HFF-Myc (cell line): ENCODE measurements at regions not wholly inside any gene's neighbourhood (a gene's known extent, or its start where the extent isn't known, plus 50 kb on each side); places are given as distances from the start of the nearest gene placed in this dataset.
A peak's percentile ranks its signal among the peaks of the same experiment; 100 is the strongest.

Experiments used
- DNase-seq: peaks from one replicate; pipeline ENCODE4 v3.0.0-alpha.2; 2011; ENCODE audit warnings: low read depth; ENCODE audit errors: extremely low read depth
- H3K4me3 ChIP-seq: replicated peaks from 2 replicates; pipeline ENCODE4 v1.5.1; 2011; ENCODE audit warnings: low read depth, mild to moderate bottlenecking, control low read depth, low read length
- TF ChIP-seq, protein P1 (sequence below): IDR thresholded peaks from 2 replicates; pipeline ENCODE4 v1.5.1; 2012; ENCODE audit warnings: mild to moderate bottlenecking, low read depth, low read length, control low read depth; ENCODE audit errors: missing control alignments

DNA sequence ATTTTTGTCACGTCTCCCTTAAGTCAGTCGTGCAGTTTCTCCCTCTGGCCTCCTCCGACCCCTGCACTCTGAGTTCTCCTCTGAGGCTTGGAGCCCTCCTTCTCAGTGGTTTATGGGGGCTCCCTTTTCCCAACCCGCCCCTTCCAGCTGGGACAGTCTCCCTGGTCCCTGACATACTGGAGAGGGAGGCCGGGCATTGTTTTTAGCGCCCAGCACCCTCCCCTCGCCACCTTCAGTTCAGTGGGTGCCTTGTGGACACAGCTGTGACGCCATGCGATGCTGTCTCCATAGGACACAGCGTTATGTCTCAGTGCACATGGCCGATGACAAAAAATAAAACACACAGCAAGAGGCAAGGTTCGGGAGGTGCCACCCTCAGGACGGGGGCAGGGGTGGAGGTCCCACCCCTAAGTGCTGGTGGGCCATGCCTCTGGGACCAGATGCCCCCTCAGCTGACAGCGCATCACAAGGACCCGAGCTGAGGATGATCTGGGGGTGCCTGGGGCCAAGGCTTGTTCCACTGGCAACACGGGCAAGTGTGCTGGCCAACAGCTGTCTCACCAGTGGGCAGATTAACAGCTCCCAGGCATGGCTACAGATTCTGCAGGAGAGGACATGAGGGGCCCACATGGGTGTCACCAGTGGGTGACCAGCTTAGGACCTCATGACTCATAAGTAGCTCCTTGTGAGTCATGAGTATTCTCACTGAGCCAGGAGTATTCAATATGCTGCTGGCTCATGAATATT is 81.6 kb downstream of the PLXNA1 start:
- TF ChIP-seq, protein P1, sequence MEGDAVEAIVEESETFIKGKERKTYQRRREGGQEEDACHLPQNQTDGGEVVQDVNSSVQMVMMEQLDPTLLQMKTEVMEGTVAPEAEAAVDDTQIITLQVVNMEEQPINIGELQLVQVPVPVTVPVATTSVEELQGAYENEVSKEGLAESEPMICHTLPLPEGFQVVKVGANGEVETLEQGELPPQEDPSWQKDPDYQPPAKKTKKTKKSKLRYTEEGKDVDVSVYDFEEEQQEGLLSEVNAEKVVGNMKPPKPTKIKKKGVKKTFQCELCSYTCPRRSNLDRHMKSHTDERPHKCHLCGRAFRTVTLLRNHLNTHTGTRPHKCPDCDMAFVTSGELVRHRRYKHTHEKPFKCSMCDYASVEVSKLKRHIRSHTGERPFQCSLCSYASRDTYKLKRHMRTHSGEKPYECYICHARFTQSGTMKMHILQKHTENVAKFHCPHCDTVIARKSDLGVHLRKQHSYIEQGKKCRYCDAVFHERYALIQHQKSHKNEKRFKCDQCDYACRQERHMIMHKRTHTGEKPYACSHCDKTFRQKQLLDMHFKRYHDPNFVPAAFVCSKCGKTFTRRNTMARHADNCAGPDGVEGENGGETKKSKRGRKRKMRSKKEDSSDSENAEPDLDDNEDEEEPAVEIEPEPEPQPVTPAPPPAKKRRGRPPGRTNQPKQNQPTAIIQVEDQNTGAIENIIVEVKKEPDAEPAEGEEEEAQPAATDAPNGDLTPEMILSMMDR = no peak
- peak; percentile 29 for DNase-seq
- no peak overlapping the region for H3K4me3 ChIP-seq

DNA sequence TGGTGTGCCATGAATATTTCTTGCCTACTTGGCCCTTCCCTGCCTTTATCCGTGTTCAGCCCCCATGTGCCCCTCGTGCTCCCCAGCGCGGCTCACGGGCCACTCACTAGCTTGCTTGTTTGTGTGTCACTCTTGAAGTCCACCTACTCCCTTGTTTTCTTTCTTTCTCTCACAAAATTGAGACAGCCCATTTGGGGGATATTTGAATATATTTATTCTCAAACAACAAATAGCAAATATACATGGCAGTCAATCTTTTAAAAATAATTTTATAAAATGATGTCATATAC is 82.2 kb downstream of the PLXNA1 start:
- TF ChIP-seq, protein P1 = no peak
- DNase-seq = no peak
- H3K4me3 ChIP-seq = no peak overlapping the region

DNA sequence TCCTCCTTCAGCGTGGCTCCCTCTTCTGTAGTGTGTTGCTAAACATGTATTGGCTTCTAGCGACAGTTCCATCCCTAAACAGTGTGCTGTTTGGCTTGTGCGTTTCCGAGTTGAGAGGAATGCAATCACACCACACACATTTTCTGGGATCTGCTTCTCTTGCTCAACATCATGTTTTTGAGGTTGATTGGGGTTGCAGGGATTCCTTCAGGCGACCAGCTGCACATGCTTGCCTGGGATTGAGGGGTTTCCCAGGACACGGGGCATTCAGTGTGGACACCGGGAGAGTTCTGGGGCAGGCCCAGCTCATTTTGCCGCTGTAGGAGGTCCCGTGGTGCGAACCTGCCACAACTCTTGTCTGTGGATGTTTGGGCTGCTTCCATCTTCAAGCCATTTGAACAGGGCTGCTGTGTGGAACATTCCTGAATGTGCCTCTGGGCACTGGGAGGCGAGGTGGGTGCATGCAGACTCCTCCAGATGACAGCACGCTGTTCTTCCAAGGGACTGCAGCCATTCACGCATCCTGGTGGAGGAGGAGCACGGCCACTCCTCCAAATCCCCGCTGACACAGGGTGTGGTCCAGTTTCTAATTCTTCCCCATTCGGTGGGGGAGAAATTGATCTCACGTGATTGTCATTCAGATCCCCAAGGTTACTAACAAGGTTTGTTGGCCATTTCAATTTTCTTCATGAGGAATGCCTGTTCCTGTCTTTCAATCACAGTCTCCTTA is 82.8 kb downstream of the PLXNA1 start:
- no peak overlapping the region for H3K4me3 ChIP-seq
- TF ChIP-seq, protein P1 = no peak
- no peak for DNase-seq

DNA sequence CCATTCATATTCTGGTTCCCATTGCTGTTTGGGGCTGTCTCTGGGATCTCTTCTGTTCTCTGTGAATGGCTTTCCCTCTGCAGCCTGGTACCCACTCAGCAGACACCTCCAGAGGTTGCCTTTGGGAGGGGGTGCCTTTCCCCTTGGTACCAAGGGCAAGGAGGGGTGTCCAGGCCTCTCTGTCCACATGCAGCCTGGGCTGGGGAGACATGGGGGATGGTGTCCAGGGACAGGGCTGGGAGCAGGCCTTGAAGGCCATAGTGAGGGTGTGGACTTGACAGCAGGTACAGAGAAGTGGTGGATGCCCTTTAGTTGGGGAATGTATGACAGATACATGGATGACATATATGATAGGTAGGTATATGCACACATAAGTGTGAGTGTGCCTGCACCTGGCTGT is 83.7 kb downstream of the PLXNA1 start:
- TF ChIP-seq, protein P1 = no peak
- DNase-seq = no peak
- no peak overlapping the region for H3K4me3 ChIP-seq

DNA sequence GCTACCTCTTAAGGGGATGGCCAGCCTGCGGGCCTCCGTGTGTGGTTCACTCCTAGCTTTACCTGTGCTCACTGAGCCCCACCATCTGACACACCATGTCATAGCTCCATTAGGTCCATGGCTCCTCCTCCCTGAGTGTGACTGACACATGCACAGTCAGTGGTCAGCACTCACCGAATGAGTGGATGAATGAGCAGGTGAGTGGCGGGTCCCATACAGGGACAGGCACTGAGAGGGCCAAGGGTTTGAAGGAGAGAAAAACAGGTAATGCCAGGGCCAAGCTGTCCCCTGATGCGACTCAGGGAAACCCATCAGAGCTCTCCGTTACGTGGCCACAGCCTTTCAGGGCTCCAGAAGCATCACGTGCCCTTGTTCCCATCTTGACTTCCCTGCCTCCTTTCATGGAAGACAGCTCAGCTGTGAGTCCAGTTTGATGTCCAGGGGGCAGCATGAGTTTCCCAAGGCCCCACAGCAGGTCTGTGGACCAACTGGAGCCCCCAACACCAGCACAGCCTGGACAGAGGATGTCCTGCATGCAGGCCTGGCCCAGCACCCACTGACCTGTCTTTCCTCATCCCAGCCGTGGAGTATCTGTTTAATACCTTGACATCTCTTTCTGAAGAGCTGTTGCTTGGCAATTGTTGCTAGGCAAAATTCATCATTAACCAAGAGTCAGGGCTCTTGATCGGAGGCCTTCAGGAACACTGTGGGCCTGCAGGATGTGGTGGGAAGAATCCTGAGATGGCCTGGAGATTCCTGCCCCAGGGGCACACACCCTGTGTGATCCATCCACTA is 84.4 kb downstream of the PLXNA1 start:
- no peak overlapping the region for H3K4me3 ChIP-seq
- TF ChIP-seq, protein P1 = no peak
- DNase-seq = no peak

DNA sequence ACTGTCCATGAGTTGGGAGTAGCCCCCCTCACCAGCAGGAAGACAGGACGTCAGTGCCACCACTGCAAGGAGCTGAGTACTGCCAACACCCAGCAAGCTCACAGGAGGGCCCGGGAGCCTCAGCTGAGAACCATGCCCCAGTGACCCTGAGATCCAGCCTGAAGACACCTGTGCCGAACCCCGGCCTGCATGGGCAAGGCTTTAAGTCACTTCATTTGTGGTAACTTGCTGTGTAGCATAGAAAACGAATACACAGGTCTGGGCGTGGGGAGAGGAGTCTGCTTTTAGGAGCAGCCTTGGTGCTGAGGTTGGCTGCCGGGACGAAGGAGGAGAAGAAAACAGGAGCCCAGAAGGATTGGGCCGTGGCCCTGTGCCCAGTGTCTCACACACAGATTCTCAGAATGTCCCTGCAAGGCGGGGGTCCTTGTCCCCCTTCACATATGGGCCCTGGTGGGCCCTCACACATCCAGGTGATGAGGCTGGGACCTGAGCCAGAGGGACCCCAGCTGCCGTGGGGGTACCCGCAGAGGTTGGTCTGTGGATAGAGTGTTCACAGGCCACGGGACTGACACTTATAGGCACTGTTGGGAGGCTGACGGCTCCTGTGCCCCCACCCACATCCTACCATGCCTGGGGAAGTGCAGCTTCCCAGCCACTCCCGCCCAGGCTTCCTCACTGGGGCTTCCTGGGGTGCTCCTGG is 85.3 kb downstream of the PLXNA1 start:
- TF ChIP-seq, protein P1 = no peak
- no peak overlapping the region for H3K4me3 ChIP-seq
- DNase-seq = no peak
